ENCODE measurements at regions not wholly inside any gene's neighbourhood (a gene's known extent, or its start where the extent isn't known, plus 50 kb on each side); places are given as distances from the start of the nearest gene placed in this dataset.

- Mint-ChIP-seq H3K4me3 (ENCODE audit: unreplicated experiment) (peak overlapping the region; percentile 56), H3K27ac (ENCODE audit: unreplicated experiment) (peak overlapping the region; percentile 92), H3K36me3 (ENCODE audit: unreplicated experiment) (no peaks in the 10 kb centered on the region), H3K27me3 (ENCODE audit: unreplicated experiment) (peaks cover 19% of the 10 kb centered on the region), H3K9me3 (ENCODE audit: unreplicated experiment) (peaks cover 10% of the 10 kb centered on the region), H3K4me1 (ENCODE audit: low read depth, unreplicated experiment) (peaks cover 43% of the 10 kb centered on the region)
- peak; percentile 45 for DNase-seq
- TF ChIP-seq, protein P1, sequence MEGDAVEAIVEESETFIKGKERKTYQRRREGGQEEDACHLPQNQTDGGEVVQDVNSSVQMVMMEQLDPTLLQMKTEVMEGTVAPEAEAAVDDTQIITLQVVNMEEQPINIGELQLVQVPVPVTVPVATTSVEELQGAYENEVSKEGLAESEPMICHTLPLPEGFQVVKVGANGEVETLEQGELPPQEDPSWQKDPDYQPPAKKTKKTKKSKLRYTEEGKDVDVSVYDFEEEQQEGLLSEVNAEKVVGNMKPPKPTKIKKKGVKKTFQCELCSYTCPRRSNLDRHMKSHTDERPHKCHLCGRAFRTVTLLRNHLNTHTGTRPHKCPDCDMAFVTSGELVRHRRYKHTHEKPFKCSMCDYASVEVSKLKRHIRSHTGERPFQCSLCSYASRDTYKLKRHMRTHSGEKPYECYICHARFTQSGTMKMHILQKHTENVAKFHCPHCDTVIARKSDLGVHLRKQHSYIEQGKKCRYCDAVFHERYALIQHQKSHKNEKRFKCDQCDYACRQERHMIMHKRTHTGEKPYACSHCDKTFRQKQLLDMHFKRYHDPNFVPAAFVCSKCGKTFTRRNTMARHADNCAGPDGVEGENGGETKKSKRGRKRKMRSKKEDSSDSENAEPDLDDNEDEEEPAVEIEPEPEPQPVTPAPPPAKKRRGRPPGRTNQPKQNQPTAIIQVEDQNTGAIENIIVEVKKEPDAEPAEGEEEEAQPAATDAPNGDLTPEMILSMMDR (IDR thresholded peaks at IDR 0.05; ENCODE audit: partially characterized antibody, unreplicated experiment), result no peak
Measured at GRCh38 chr2:15808944-15809343, 131.4 kb upstream of the MYCN start.

GRCh38 chr2:15809404-15809803 lies 130.9 kb upstream of the MYCN start:
- peaks cover 10% of the 10 kb centered on the region for H3K9me3 Mint-ChIP-seq (ENCODE audit: unreplicated experiment)
- TF ChIP-seq, protein P1 (IDR thresholded peaks at IDR 0.05; ENCODE audit: partially characterized antibody, unreplicated experiment), result no peak
- peak; percentile 57 for DNase-seq
- H3K27ac Mint-ChIP-seq (ENCODE audit: unreplicated experiment), result peak overlapping the region; percentile 92
- H3K36me3 Mint-ChIP-seq (ENCODE audit: unreplicated experiment), result no peaks in the 10 kb centered on the region
- H3K4me3 Mint-ChIP-seq (ENCODE audit: unreplicated experiment), result peak overlapping the region; percentile 56
- H3K27me3 Mint-ChIP-seq (ENCODE audit: unreplicated experiment), result peaks cover 20% of the 10 kb centered on the region
- H3K4me1 Mint-ChIP-seq (ENCODE audit: low read depth, unreplicated experiment), result peaks cover 44% of the 10 kb centered on the region

GRCh38 chr2:15810477-15811150 lies 129.7 kb upstream of the MYCN start:
- no peak for DNase-seq
- no peaks in the 10 kb centered on the region for H3K36me3 Mint-ChIP-seq (ENCODE audit: unreplicated experiment)
- no peak overlapping the region for H3K27ac Mint-ChIP-seq (ENCODE audit: unreplicated experiment)
- H3K9me3 Mint-ChIP-seq (ENCODE audit: unreplicated experiment), result peaks cover 10% of the 10 kb centered on the region
- peaks cover 44% of the 10 kb centered on the region for H3K4me1 Mint-ChIP-seq (ENCODE audit: low read depth, unreplicated experiment)
- peaks cover 20% of the 10 kb centered on the region for H3K27me3 Mint-ChIP-seq (ENCODE audit: unreplicated experiment)
- H3K4me3 Mint-ChIP-seq (ENCODE audit: unreplicated experiment), result peak overlapping the region; percentile 56
- TF ChIP-seq, protein P1 (IDR thresholded peaks at IDR 0.05; ENCODE audit: partially characterized antibody, unreplicated experiment), result no peak

DNA sequence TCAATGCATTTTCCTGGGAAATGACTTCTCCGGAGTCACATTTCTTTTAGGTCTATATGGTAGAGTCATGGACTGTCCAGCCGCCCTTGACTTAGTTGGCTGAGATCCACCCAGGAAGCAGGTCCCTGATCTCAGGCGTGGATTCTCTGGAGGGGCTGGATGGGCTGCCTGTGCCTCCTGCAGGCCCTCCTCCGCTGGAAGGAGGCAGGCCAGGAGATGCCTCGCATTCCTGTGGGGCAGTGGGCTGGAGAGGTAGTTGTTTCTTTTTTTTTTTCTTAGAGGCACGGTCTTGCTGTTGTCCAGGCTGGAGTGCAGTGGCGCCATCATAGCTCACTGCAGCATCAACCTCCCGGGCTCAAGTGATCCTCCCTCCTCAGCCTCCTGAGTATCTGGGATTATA lies 129.0 kb upstream of the MYCN start:
- DNase-seq, result no peak
- Mint-ChIP-seq H3K4me3 (ENCODE audit: unreplicated experiment) (no peak overlapping the region), H3K27ac (ENCODE audit: unreplicated experiment) (no peak overlapping the region), H3K36me3 (ENCODE audit: unreplicated experiment) (no peaks in the 10 kb centered on the region), H3K9me3 (ENCODE audit: unreplicated experiment) (peaks cover 10% of the 10 kb centered on the region), H3K27me3 (ENCODE audit: unreplicated experiment) (peaks cover 18% of the 10 kb centered on the region), H3K4me1 (ENCODE audit: low read depth, unreplicated experiment) (peaks cover 44% of the 10 kb centered on the region)
- TF ChIP-seq, protein P1 (IDR thresholded peaks at IDR 0.05; ENCODE audit: partially characterized antibody, unreplicated experiment), result no peak

DNA sequence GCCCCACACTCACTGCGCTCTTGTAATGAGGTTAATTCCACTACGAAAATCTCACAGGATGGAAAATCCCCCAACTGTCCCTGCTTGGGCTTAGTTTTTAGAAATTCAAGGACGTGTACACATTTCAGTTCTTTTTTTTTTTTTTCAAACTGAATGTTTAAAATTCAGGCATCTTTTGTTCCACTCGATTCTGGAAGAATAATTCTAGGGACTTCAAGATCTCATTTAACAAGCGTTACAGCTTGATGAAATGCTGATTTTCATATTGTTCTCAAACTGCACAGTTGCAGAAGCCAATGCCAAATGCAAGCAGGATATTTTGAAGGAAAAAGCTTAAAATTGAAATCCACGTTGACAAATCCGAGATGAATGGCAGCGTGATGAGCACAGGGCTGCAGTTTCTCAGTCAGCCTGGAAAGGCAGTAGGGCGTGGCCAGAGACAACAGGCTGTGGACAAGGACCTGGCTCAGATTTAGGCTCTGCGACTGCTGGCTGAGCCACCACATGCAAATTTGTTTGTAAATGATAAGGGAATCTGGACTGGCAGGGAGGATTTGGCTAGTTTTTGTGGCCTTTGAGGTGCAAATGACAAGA lies 128.1 kb upstream of the MYCN start:
- peak; percentile 33 for DNase-seq
- peak overlapping the region; percentile 36 for H3K27ac Mint-ChIP-seq (ENCODE audit: unreplicated experiment)
- peaks cover 44% of the 10 kb centered on the region for H3K4me1 Mint-ChIP-seq (ENCODE audit: low read depth, unreplicated experiment)
- H3K36me3 Mint-ChIP-seq (ENCODE audit: unreplicated experiment), result no peaks in the 10 kb centered on the region
- H3K4me3 Mint-ChIP-seq (ENCODE audit: unreplicated experiment), result no peak overlapping the region
- TF ChIP-seq, protein P1 (IDR thresholded peaks at IDR 0.05; ENCODE audit: partially characterized antibody, unreplicated experiment), result no peak
- H3K27me3 Mint-ChIP-seq (ENCODE audit: unreplicated experiment), result peaks cover 18% of the 10 kb centered on the region
- H3K9me3 Mint-ChIP-seq (ENCODE audit: unreplicated experiment), result peaks cover 10% of the 10 kb centered on the region
